ENCODE measurements at regions not wholly inside any gene's neighbourhood (a gene's known extent, or its start where the extent isn't known, plus 50 kb on each side); places are given as distances from the start of the nearest gene placed in this dataset.
"Not testable (repeated sequence)": the region's sequence is repeated elsewhere in the genome, so short reads cannot be mapped to it uniquely, and the experiment has no call there.

DNA sequence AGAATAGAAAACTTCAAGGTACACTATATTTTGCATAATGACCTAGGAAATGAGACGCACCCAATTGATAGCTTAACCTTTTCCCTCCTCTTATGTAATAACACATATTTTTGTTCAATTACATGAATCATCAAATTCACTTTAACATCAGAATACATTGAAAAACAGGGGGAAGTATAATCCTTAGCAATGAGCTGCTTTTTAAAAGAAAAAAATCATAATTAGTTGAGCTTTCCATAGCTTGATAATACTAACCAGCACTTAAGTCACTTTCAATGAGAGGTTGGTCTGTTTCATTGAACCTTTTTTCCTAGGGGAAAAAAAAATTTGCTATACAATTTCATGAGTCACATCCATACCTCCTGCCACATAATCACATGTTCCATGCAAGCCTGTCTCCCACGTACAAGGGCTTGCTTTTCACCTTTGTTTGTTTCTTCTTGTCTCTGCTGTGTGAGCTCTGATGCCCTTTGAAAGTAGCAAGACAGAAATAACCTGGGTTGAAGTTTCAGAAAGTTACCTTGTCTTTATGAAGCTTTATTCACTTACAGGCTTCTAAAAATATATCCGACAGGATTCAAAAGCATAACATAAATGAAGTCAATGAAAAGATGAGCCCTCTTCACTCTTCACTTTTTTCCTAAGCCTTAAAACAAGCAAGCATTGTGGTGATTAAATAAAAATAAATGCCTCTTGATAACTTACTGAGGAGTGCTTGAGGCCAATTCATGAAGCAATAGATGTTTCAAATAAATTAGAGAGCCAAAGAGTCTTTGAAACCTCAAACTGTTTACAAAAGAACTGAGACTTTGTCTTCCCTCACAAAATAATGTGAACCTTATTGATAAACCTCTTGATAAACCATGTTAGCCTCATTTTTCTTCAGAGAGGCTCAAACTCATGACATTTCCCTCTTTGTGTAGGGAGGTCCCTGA is 108.5 kb downstream of the FEM1C start:
- no peak for DNase-seq

DNA sequence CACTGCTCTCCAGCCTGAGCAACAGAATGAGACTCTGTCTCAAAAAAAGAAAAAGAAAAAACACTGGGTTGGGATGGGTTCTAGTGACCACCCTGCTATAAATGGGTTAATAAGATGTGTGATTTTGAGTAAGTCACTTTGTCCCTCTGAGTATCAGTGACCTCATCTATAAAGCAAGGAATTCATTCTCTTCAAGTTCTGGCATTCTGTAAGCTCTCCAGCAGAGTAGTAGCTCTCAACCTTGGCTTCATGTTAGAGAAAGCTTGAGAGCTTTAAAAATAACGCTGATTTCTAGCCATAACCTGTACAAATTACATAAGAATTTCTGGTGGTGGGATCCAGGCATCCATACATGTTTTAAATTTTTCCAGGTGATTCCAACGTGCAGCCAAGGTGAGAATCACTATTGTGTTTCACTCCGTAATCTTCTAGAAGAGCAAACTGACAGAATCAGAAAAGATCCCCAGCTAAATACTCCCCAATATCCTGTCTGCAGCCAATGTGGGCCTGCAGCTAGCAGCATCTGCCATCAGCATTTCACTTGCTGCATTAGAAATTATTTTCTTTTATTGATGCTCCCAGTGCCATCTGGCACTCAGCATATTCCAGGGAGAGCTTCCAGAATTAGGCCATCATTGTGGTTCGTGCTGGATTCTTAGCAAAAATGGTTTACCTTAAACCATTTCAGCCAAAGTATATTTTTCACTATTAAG is 109.4 kb downstream of the FEM1C start:
- no peak for DNase-seq

DNA sequence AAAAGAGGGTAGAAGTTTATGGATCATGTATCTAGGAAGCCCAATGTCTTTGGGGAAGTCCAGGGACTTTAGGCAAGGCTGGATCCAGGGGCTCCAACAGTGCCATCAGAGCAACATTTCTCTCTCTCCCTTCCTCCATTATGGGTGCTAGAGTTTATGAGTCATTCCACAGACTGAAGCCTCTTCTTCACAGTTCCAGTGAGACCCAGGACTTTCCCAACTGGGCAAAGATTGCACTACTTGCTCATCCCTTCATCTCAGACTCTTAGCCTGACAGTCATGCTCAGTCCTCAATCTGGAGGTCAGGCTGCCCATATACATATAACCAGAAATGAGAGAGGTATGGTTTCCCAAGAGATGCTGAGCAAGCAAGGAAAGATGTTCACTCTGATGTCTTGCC is 110.7 kb downstream of the FEM1C start:
- DNase-seq = no peak

- no peak for DNase-seq
These were observed 111.9 kb downstream of the FEM1C start for GRCh38 chr5:115432691-115433090.

- DNase-seq = no peak
These were observed 113.5 kb downstream of the FEM1C start for GRCh38 chr5:115431116-115431515.

- no peak for DNase-seq
These were observed 114.2 kb downstream of the FEM1C start for GRCh38 chr5:115430374-115430773.

DNA sequence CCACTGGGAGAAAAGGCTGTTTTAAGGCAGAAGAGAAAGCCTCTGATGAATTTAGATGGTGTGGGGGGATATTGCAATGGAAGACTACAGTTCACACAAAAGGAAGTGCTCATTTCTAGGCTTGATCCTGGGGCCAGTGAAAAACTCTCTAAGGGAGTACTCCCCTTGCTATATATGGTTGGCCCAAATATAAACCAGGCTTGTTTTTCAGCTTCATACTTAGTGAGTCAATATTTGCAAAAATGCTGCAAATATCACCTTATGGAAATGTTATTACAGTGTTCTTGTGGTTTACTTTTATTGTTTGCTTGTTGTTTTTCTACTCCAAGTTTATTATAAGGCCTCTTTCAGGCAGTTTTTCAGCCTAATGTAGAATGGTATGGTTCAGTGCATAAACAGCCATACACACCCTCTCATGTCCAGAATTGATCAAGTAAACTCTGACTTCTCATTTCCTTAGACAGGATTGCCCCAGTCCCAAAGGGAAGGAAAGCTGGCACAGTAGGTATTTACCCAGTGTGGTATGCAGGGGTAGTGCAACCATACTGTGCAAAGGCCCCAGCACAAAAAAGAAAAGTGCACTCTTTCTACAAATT is 115.1 kb downstream of the FEM1C start:
- DNase-seq = no peak

DNA sequence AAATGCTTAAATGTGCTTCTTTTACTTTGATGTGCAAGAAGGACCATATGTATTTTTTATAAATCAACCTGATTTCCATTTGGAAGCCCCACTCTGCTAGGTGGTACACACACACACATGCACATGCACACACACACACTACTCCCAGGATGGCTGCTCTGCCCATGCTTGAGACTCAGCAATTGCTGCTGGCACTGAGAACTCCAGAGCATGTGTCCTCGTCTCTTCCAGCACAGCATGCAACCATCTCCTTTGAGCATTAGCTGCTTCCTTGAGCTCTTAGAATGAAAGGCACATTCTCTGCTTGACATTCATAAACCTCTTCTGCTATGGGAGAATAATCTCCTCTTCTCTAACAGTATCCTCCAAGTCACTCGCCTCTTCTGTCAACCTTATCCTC is 115.9 kb downstream of the FEM1C start:
- no peak for DNase-seq

DNA sequence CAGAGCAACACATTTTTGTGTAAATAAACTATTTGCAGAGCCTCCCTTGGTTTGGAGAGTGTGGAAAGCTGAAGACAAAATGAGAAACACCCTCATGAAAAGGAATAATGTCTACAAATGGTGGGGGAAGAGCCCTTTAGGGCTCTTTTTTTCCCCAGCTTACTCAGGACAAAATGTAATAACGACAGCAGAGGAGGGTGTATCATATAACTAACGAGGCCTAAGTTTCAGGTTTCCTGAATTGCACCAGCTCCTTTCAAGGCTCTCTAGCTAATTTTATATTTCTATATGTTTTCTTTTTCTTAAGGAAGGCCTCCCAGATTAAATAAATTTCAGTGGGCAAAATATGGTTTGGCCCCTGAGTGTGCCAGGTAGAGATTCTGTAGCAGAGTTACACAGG is 116.3 kb downstream of the FEM1C start:
- no peak for DNase-seq

- DNase-seq = no peak
These were observed 120.1 kb downstream of the FEM1C start for GRCh38 chr5:115424446-115424845.

DNA sequence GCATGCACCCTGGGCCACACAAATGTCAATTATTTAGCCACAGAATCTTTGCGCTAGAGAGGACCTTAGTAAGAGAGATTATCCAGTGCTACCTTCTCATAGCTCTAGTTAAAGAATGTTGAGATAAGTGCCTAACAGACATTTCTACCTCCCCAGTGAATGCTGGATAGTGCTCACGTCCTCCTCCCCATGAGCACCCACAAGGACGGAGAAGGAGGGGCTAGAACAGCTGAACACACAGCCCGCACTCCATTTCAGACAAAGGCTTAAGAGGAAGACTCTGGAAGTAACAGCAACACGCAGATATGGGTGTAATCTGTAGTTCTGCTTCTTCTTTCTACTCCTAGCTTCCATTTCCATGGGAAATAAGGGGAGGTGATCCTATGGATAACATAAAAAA is 120.5 kb downstream of the FEM1C start:
- DNase-seq = no peak

DNA sequence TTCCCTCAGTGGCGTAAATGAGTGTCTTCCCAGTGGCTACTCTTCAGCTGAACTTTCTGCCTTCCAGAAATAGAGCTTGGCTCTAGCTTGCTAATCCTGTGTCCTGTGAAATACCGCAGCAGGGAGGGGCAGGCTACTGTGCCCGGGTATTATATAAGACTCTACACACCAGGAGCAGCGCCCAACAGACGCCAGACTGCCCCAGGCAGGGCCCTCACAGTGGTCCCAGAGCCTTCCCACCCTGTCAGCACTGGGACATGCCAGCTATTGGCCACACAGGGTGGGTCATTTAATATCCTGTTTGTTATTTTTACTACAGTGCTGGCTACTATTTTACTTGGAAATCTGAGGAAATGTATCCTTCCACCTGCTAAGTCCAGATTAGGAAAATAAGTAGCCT is 121.0 kb downstream of the FEM1C start:
- no peak for DNase-seq

DNA sequence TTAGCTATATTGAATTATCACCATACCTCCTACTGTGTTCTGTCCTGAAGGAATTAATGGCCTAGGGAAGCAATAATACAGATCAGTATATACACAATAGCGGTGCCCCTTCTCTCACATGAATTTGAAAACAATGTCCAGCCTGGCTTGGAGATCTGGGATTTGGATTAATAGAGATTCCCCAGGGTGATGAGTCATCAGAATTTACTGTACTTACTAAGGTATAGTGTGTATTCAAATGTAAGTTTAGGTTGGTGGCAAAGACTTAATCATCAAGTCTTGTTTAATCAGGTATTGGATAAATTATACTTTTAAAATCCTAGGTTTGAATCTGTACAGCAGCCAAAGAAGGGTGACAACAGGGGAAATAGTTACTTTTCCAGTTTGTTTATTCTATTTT is 121.5 kb downstream of the FEM1C start:
- no peak for DNase-seq

- DNase-seq = not testable (repeated sequence)
These were observed 123.8 kb downstream of the FEM1C start for GRCh38 chr5:115420812-115421211.

DNA sequence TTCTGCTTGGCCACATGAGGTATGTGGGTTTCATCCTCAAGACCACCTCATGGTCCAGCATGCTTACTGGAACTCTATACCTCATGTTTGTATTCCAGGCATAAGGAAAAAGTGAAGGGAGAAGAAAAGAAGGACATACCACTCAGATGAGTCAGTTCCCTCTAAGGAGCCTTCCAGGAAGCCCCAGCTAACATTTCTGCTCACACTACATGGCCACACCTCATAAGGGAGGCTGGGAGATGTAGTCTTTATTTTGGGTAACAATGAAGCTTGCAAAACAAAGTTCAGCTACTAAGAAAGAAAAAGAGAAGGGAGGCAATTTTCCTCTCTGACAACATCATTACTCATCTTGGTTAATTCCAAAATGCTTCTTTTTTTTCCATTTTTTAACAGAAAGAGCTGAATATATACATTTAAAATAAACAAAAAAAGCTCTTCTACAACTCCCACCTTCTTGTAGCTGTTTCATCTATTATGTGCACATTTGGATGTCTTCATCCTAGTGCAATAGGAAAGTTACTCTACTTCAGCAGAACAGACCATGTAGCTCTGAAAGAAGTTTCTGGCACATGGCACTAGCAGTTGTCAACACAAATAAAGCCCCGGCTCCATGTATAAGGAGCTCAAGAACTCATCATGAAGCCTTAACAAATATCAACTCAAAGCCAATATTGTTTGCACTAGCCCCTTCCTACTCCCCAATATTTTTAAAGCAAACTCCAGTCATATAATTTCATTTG is 123.6 kb upstream of the CCDC112 start:
- peak; percentile 40 for DNase-seq

DNA sequence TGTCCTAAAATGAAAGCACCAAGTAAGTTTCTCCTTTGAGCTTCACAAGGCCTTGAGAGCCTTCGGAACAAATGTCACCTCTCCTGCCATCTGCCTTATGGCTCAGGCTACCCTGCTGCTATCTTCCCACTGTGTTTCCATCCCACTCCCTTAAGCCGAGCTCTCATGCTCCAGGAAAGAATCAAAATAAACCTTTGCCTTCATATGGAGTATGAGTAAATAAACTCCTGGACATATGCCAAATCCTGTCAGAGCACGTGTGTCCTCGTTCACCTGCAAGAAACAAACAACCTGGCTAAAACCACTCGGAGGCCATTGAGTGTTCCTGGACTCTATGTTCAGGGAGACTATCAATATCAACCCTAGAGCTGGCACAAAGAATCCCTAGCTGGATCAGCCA is 122.3 kb upstream of the CCDC112 start:
- DNase-seq = no peak

GRCh38 chr5:115417076-115417475 is 120.6 kb upstream of the CCDC112 start:
- DNase-seq = no peak

DNA sequence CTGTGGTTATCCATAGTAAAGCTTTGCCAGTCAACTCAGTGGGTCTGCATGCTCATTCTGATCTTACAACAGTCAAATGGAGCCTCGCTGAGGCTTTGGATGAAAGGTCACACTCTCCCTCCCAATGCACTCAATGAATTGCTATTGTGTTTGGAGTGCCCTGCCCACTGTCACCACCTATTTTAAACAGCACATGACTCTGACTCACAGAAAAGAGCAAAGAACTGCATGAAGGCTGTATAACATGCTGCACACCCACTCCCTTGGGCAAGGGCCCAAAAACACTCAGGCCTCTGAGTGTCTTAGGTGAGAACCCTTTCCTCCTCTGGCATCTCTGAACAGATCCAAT is 118.7 kb upstream of the CCDC112 start:
- no peak for DNase-seq

- no peak for DNase-seq
These were observed 118.1 kb upstream of the CCDC112 start for GRCh38 chr5:115414406-115415142.

GRCh38 chr5:115413651-115414050 is 117.2 kb upstream of the CCDC112 start:
- DNase-seq = no peak

DNA sequence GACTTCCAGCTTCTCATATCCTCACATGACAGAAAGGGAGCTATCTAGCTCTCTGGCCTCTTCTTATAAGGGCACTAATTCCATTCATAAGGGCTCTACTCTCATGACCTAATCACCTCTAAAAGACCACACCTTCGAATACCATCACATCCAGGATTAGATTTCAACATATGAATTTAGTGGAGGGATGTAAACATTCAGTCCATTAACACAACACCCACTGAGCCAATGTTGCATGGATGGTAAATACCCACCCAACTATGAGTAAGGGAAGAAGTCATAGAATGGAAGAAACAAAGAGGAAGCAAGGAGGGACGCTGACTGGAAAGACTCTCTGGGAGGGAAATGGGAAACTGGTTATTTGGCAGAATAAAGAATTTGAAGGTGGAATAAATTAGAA is 112.6 kb upstream of the CCDC112 start:
- no peak for DNase-seq

DNA sequence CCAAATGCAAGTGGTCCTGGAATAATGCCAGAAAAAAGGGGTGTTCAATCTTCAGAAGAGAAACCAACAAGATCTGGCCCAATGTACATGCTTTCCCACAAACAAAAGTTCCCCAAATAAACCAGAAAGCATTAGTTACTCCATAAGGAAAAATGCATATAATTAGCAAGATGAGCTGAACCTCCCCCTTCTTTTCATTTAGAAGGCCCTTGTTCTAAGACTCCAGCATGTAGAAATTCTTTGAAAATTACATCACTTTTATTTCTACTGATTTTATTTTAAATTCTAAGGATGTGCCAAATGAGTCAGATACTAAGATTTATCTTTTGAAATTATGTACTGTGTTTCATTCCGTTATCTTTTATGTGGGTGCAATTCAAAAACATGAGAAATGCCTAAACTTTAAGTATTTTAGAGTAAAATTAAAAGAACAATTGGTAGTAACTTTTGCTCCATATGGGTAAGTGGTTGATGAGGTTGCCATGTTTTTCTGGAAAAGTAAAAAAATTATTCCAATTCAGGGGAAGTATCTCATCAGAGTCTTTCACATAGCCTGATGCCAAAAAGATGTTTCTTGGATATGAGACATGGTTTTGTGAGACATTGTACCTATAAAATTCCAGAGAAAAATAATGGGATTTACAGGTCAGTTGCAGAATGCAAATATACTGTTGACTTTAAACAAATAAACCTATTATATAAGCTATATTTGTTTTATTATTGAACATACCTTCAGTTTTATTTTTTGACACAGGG is 106.5 kb upstream of the CCDC112 start:
- no peak for DNase-seq

All from T1000 (cell line).